Fibroblast of lung (primary cell): ENCODE measurements at regions not wholly inside any gene's neighbourhood (a gene's known extent, or its start where the extent isn't known, plus 50 kb on each side); places are given as distances from the start of the nearest gene placed in this dataset.

Experiments
- DNase-seq, 2 donors: peaks; one replicate each; pipeline versions ENCODE4 v3.0.0 to v3.0.0-alpha.2; 2010; ENCODE audit warnings: low read depth in 2 of 2
- H2AFZ ChIP-seq: 2 replicates; pipeline ENCODE4 v1.5.1; 2012; ENCODE audit warnings: low read length, control low read depth, inconsistent platforms
- H3K27ac ChIP-seq: 2 replicates; pipeline ENCODE4 v1.5.1; 2011; ENCODE audit warnings: low read length, control low read depth; ENCODE audit not compliant: insufficient read depth
- H3K27me3 ChIP-seq: 2 replicates; pipeline ENCODE4 v1.5.1; 2011; ENCODE audit warnings: mild to moderate bottlenecking, low read length; ENCODE audit not compliant: control insufficient read depth, insufficient read depth
- H3K36me3 ChIP-seq: 2 replicates; pipeline ENCODE4 v1.5.1; 2011; ENCODE audit warnings: low read length; ENCODE audit not compliant: control insufficient read depth, insufficient read depth
- H3K4me1 ChIP-seq: 2 replicates; pipeline ENCODE4 v1.5.1; 2011; ENCODE audit warnings: low read length; ENCODE audit not compliant: control insufficient read depth, insufficient read depth; ENCODE audit errors: extremely low read depth
- H3K4me2 ChIP-seq: 2 replicates; pipeline ENCODE4 v1.5.1; 2011; ENCODE audit warnings: low read length, control low read depth; ENCODE audit not compliant: insufficient read depth; ENCODE audit errors: extremely low read depth
- H3K4me3 ChIP-seq, 4 experiments: fragments of 200-600 bp in 1 of 4; sonication (generic) in 1 of 4; replicated peaks in 1 of 4; 2 replicates each; pipeline ENCODE4 v1.5.1; 2011 to 2016; ENCODE audit warnings: low read length in 4 of 4, low read depth in 3 of 4, mild to moderate bottlenecking in 3 of 4, control low read depth in 2 of 4, inconsistent platforms in 1 of 4, mixed read lengths in 1 of 4; ENCODE audit not compliant: insufficient read depth in 1 of 4; ENCODE audit errors: control extremely low read depth in 1 of 4
- H3K79me2 ChIP-seq: 2 replicates; pipeline ENCODE4 v1.5.1; 2012; ENCODE audit warnings: mild to moderate bottlenecking, low read length, inconsistent platforms; ENCODE audit not compliant: control insufficient read depth, insufficient read depth
- H3K9ac ChIP-seq: 2 replicates; pipeline ENCODE4 v1.5.1; 2011; ENCODE audit warnings: mild to moderate bottlenecking, low read length, control low read depth; ENCODE audit not compliant: insufficient read depth
- H3K9me3 ChIP-seq: 2 replicates; pipeline ENCODE4 v1.5.1; 2012; ENCODE audit warnings: low read depth, low read length; ENCODE audit not compliant: control insufficient read depth, insufficient read depth
- H4K20me1 ChIP-seq: 2 replicates; pipeline ENCODE4 v1.5.1; 2011; ENCODE audit warnings: low read length; ENCODE audit not compliant: control insufficient read depth, insufficient read depth; ENCODE audit errors: extremely low read depth
- EZH2 ChIP-seq: IDR thresholded peaks from 2 replicates; pipeline ENCODE4 v1.5.1; 2012; ENCODE audit warnings: low read length, control low read depth, mild to moderate bottlenecking; ENCODE audit errors: missing control alignments
- TF ChIP-seq, protein P1 (sequence below), 2 donors: IDR thresholded peaks in 1 of 2; conservative IDR thresholded peaks in 1 of 2; 1 replicate in 1 of 2; 2 replicates in 1 of 2; pipeline ENCODE4 v1.5.1; 2011 to 2012; ENCODE audit warnings: low read length in 2 of 2, control low read depth in 1 of 2, inconsistent platforms in 1 of 2, low read depth in 1 of 2, mild to moderate bottlenecking in 1 of 2

DNA sequence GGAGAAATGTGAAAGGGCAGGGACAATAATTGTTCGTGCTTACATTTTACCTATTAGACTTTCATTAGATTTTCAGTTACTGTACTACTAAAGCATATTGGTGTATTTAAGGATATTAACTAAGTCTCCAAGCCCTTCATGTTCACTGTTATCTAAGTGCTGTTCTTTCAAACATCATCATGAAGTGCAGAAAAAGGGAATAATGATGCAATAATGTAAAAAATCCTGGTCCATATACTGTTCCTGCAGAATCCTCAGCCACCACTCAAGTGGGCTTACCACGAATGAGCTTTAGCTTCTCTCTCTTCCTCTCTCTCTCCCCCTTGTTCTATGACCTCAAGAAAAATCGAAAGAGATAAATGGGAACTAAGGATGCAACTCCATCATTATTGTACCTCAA is 600.7 kb downstream of the UTRN start:
- no peaks in the 10 kb centered on the region for H3K79me2 ChIP-seq

DNA sequence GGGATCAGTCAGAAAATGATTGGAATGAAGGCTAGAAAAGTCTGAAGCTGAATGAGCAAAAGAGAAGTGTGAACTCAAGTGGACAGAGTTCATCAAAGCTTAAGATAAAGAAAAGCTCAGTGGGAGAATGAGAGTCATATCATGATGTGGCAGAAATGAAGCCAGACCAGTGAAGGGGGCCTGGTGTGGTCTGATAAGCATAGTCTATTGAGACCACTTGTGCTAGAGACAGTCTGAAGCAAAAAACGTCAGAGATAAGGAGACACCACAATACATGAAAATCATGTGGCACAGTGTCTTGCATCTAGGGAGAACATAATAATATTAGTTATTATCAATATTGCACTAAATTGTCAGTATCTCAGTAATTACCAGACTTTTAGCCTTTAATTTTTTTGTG is 601.5 kb downstream of the UTRN start:
- H4K20me1 ChIP-seq: no peaks in the 10 kb centered on the region
- no peak overlapping the region for H3K4me3 ChIP-seq
- no peak overlapping the region for H3K9ac ChIP-seq
- no peak for DNase-seq
- H2AFZ ChIP-seq: no peak overlapping the region
- TF ChIP-seq EZH2: no peak
- TF ChIP-seq, protein P1, sequence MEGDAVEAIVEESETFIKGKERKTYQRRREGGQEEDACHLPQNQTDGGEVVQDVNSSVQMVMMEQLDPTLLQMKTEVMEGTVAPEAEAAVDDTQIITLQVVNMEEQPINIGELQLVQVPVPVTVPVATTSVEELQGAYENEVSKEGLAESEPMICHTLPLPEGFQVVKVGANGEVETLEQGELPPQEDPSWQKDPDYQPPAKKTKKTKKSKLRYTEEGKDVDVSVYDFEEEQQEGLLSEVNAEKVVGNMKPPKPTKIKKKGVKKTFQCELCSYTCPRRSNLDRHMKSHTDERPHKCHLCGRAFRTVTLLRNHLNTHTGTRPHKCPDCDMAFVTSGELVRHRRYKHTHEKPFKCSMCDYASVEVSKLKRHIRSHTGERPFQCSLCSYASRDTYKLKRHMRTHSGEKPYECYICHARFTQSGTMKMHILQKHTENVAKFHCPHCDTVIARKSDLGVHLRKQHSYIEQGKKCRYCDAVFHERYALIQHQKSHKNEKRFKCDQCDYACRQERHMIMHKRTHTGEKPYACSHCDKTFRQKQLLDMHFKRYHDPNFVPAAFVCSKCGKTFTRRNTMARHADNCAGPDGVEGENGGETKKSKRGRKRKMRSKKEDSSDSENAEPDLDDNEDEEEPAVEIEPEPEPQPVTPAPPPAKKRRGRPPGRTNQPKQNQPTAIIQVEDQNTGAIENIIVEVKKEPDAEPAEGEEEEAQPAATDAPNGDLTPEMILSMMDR (conservative IDR thresholded peaks at IDR 0.05 in 1 of 2, IDR thresholded peaks at IDR 0.05 in 1 of 2; ENCODE audit: low read depth in 1 of 2, low read length in 2 of 2): no peak
- no peak overlapping the region for H3K4me2 ChIP-seq
- H3K79me2 ChIP-seq: no peaks in the 10 kb centered on the region
- H3K27ac ChIP-seq: no peak overlapping the region
- no peaks in the 10 kb centered on the region for H3K9me3 ChIP-seq
- H3K36me3 ChIP-seq: no peaks in the 10 kb centered on the region
- H3K27me3 ChIP-seq: no peaks in the 10 kb centered on the region
- no peaks in the 10 kb centered on the region for H3K4me1 ChIP-seq

More for the DNA sequence above, 600.7 kb downstream of the UTRN start:
- TF ChIP-seq EZH2: no peak
- TF ChIP-seq, protein P1 (conservative IDR thresholded peaks at IDR 0.05 in 1 of 2, IDR thresholded peaks at IDR 0.05 in 1 of 2; ENCODE audit: low read depth in 1 of 2, low read length in 2 of 2): no peak
- H2AFZ ChIP-seq: no peak overlapping the region
- H3K9ac ChIP-seq: no peak overlapping the region
- no peaks in the 10 kb centered on the region for H4K20me1 ChIP-seq
- no peaks in the 10 kb centered on the region for H3K4me1 ChIP-seq
- H3K9me3 ChIP-seq: no peaks in the 10 kb centered on the region
- DNase-seq: no peak
- no peak overlapping the region for H3K4me2 ChIP-seq
- H3K4me3 ChIP-seq: no peak overlapping the region
- no peak overlapping the region for H3K27ac ChIP-seq
- no peaks in the 10 kb centered on the region for H3K27me3 ChIP-seq
- H3K36me3 ChIP-seq: no peaks in the 10 kb centered on the region

DNA sequence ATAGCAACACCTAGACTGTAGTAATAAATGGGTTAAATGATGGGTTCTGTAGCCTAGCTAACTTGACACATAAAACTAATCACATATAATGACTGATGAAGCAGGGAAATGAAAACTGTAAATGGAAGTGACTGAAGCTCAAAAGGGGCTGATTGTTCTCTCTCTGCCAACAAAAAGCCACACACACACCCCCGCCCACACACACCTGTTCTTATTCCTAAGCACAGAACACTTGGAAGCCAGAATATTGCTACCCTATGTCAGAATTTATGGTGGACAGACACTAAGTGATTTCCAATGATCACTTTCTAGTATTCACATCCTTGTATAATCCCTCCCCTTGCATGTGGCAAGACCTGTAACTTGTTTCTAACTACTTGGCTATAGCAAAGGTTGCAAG is 603.5 kb downstream of the UTRN start:
- Histone ChIP-seq H3K79me2 (no peaks in the 10 kb centered on the region), H3K27ac (no peak overlapping the region), H3K4me2 (no peak overlapping the region), H3K4me1 (no peaks in the 10 kb centered on the region), H3K4me3 (no peak overlapping the region), H3K27me3 (no peaks in the 10 kb centered on the region), H3K36me3 (no peaks in the 10 kb centered on the region), H3K9me3 (no peaks in the 10 kb centered on the region), H4K20me1 (no peaks in the 10 kb centered on the region), H3K9ac (no peak overlapping the region), H2AFZ (no peak overlapping the region)
- TF ChIP-seq, protein P1 (conservative IDR thresholded peaks at IDR 0.05 in 1 of 2, IDR thresholded peaks at IDR 0.05 in 1 of 2; ENCODE audit: low read depth in 1 of 2, low read length in 2 of 2): no peak
- TF ChIP-seq EZH2: no peak
- no peak for DNase-seq
